ENCODE measurements at regions not wholly inside any gene's neighbourhood (a gene's known extent, or its start where the extent isn't known, plus 50 kb on each side); places are given as distances from the start of the nearest gene placed in this dataset.

GRCh38 chr1:90100566-90100965 is 105.7 kb downstream of the ZNF326 start:
- Histone ChIP-seq H3K4me2 (no peak overlapping the region), H3K27me3 (ENCODE audit: insufficient read depth) (no peaks in the 10 kb centered on the region), H2AFZ (peak overlapping the region; percentile 69; the same call in 1 of the 2 replicates), H3K9me2 (ENCODE audit: insufficient read depth) (no peaks in the 10 kb centered on the region), H3K4me1 (ENCODE audit: insufficient read depth) (no peaks in the 10 kb centered on the region), H3K27ac (ENCODE audit: low read depth) (no peak overlapping the region), H3K36me3 (ENCODE audit: insufficient read depth) (no peaks in the 10 kb centered on the region), H3K79me2 (replicated peaks; ENCODE audit: insufficient read depth) (no peaks in the 10 kb centered on the region), H3K4me3 (no peak overlapping the region), H3F3A (replicated peaks; ENCODE audit: low read depth) (no peaks in the 10 kb centered on the region), H4K20me1 (replicated peaks; ENCODE audit: insufficient read depth) (no peaks in the 10 kb centered on the region)
- no peak for DNase-seq (ENCODE audit: low spot score)
- Mint-ChIP-seq H3K36me3 (ENCODE audit: low read depth) (no peaks in the 10 kb centered on the region; the same call in 2 of the 3 replicates), H3K27ac (no peak overlapping the region), H3K4me3 (no peak overlapping the region), H3K9me3 (peaks cover 8% of the 10 kb centered on the region; the same call in 2 of the 3 replicates), H3K4me1 (peaks cover 5% of the 10 kb centered on the region; the same call in 2 of the 3 replicates), H3K27me3 (ENCODE audit: insufficient read depth, low read depth, poor library complexity) (no peaks in the 10 kb centered on the region)
- no peak for TF ChIP-seq CTCF (conservative IDR thresholded peaks at IDR 0.05; ENCODE audit: low read depth in 2 of 2)
- no peak for TF ChIP-seq ETS1 (IDR thresholded peaks at IDR 0.05)
- no peak for TF ChIP-seq ZNF331 (CRISPR knock-in tag; IDR thresholded peaks at IDR 0.05; ENCODE audit: low read depth)
- no peak for TF ChIP-seq JUNB (IDR thresholded peaks at IDR 0.05; ENCODE audit: unreplicated experiment)
- no peak for TF ChIP-seq NANOG (IDR thresholded peaks at IDR 0.05; ENCODE audit: borderline replicate concordance)
- no peak for TF ChIP-seq ZNF114 (CRISPR knock-in tag; IDR thresholded peaks at IDR 0.05)
- TF ChIP-seq EZH2phosphoT487 (IDR thresholded peaks at IDR 0.05; ENCODE audit: unreplicated experiment): no peak
- TF ChIP-seq ZNF462 (CRISPR knock-in tag; IDR thresholded peaks at IDR 0.05): no peak
- no peak for ATAC-seq

Measured in GM23338 (cell line).